OCI-LY3 (cell line): ENCODE measurements at regions not wholly inside any gene's neighbourhood (a gene's known extent, or its start where the extent isn't known, plus 50 kb on each side); places are given as distances from the start of the nearest gene placed in this dataset.
A peak's percentile ranks its signal among the peaks of the same experiment; 100 is the strongest.

Experiments used
- H2AFZ ChIP-seq: fragments of 200-600, 300-600 bp; shearing (Covaris generic); 2 replicates; pipeline ENCODE4 v1.6.0; 2014; ENCODE audit warnings: antibody characterized with exemption, low read depth, low read length
- H3K27ac ChIP-seq: fragments of 200-600, 300-600 bp; sonication (generic); 2 replicates; pipeline ENCODE4 v1.5.1; 2014; ENCODE audit warnings: mild to moderate bottlenecking, low read length, moderate library complexity, mixed read lengths
- H3K27me3 ChIP-seq: fragments of 200-600, 300-600 bp; sonication (generic); 2 replicates; pipeline ENCODE4 v1.6.1; 2014; ENCODE audit warnings: low read depth, low read length, mixed read lengths
- H3K36me3 ChIP-seq: fragments of 200-600, 300-600 bp; sonication (generic); replicated peaks from 2 replicates; pipeline ENCODE3; 2014; ENCODE audit warnings: low read depth, low read length, mixed read lengths
- H3K4me1 ChIP-seq: fragments of 300-600, 200-600 bp; sonication (generic); 2 replicates; pipeline ENCODE4 v1.6.1; 2014; ENCODE audit warnings: low read length, mixed read lengths
- H3K4me2 ChIP-seq: fragments of 200-600, 300-600 bp; sonication (generic); 2 replicates; pipeline ENCODE4 v1.6.1; 2014; ENCODE audit warnings: low read length, mixed read lengths
- H3K4me3 ChIP-seq: fragments of 300-600, 200-600 bp; sonication (generic); 2 replicates; pipeline ENCODE4 v1.5.1; 2014; ENCODE audit warnings: antibody characterized with exemption, mild to moderate bottlenecking, low read length, moderate library complexity
- H3K79me2 ChIP-seq: fragments of 300-600, 200-600 bp; shearing (Covaris generic); 2 replicates; pipeline ENCODE4 v1.6.1; 2014; ENCODE audit warnings: mild to moderate bottlenecking, low read length, mixed read lengths
- H3K9ac ChIP-seq: fragments of 300-600, 200-600 bp; shearing (Covaris generic); 2 replicates; pipeline ENCODE4 v1.6.0; 2014; ENCODE audit warnings: mild to moderate bottlenecking, low read length, moderate library complexity
- H3K9me3 ChIP-seq: fragments of 200-600, 300-600 bp; shearing (Covaris generic); 2 replicates; pipeline ENCODE4 v1.6.1; 2014; ENCODE audit warnings: low read length, mixed read lengths; ENCODE audit not compliant: insufficient read depth
- H4K20me1 ChIP-seq: fragments of 200-600, 300-600 bp; sonication (generic); 2 replicates; pipeline ENCODE4 v1.6.1; 2016; ENCODE audit warnings: low read length, mixed read lengths; ENCODE audit not compliant: insufficient read depth
- EZH2phosphoT487 ChIP-seq: fragments of 200-600 bp; shearing (Covaris generic); IDR thresholded peaks from 2 replicates; pipeline ENCODE4 v1.6.1; 2018; ENCODE audit warnings: antibody characterized with exemption, mixed run types, low read depth
- TF ChIP-seq, protein P1 (sequence below): fragments of 200-600, 300-600 bp; sonication (generic); IDR thresholded peaks from 2 replicates; pipeline ENCODE4 v1.5.1; 2014; ENCODE audit warnings: antibody characterized with exemption, low read length, low read depth

DNA sequence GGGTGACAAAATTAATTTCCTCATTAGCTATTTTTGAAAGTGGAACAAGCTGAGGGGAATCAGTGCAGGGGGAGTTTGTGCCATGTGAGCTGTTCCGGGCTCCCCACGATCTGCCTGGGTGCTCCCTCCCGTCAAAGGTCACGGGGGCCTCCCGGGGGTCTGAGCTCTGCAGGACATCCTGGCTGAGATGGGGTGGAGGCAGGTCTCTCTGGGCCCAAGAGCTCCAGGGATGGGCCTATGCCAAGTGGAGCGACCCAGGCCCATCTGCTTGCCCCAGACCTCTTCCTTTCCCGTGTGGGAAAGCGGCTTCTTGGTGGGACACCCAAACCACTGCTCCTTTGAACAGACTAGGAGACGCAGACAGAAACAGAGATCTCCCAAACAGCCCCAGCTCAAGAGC, 143.3 kb upstream of the ID2 start:
- H3K4me2 ChIP-seq = peak overlapping the region; percentile 6; the same call in 1 of the 2 replicates
- peaks cover 97% of the 10 kb centered on the region for H3K4me1 ChIP-seq
- H3K9ac ChIP-seq = peak overlapping the region; percentile 64
- H3K9me3 ChIP-seq = no peaks in the 10 kb centered on the region
- H3K27ac ChIP-seq = peak overlapping the region; percentile 98
- no peak overlapping the region for H2AFZ ChIP-seq
- TF ChIP-seq EZH2phosphoT487 = no peak
- TF ChIP-seq, protein P1, sequence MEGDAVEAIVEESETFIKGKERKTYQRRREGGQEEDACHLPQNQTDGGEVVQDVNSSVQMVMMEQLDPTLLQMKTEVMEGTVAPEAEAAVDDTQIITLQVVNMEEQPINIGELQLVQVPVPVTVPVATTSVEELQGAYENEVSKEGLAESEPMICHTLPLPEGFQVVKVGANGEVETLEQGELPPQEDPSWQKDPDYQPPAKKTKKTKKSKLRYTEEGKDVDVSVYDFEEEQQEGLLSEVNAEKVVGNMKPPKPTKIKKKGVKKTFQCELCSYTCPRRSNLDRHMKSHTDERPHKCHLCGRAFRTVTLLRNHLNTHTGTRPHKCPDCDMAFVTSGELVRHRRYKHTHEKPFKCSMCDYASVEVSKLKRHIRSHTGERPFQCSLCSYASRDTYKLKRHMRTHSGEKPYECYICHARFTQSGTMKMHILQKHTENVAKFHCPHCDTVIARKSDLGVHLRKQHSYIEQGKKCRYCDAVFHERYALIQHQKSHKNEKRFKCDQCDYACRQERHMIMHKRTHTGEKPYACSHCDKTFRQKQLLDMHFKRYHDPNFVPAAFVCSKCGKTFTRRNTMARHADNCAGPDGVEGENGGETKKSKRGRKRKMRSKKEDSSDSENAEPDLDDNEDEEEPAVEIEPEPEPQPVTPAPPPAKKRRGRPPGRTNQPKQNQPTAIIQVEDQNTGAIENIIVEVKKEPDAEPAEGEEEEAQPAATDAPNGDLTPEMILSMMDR = no peak
- H3K4me3 ChIP-seq = no peak overlapping the region
- H3K79me2 ChIP-seq = peaks cover 25% of the 10 kb centered on the region
- H3K36me3 ChIP-seq = peaks cover 28% of the 10 kb centered on the region
- no peaks in the 10 kb centered on the region for H4K20me1 ChIP-seq
- H3K27me3 ChIP-seq = no peaks in the 10 kb centered on the region

DNA sequence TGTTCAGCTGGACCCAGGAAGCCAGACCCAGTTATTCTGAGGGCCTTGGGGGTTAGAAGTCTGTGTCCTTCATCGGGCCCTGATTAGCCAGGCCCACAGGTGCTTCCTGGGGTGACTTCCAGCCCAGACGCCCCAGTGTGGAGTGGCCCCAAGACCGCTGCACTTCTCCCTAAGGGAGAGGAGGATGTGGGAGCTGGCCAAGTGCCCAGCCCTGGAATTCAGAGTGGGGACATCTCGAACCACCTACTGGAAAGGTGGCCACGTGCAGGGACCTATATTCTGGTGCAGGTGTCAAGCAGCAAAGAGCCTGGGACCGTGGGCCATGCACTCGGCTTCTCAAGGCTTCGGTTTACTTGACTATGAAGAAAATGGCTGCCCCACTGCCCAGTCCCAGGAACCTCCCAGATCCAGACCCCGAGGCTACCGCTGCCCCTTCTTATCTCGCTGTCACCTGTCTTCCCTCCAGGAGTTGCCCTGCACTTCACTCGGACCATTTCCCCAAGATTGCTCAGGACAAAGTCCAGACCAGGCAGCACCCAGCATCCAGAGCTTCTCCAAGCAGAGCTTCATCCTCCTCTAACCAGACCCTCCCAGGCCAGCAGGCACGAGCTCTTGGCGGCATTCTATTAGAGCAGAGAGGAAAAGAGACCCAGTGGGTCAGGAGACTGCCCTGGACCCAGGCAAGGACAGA, 142.8 kb upstream of the ID2 start:
- H4K20me1 ChIP-seq = no peaks in the 10 kb centered on the region
- H3K79me2 ChIP-seq = peaks cover 25% of the 10 kb centered on the region
- H3K4me2 ChIP-seq = peak overlapping the region; percentile 75; the same call in 1 of the 2 replicates
- peak overlapping the region; percentile 92; the same call in 1 of the 2 replicates for H3K9ac ChIP-seq
- no peaks in the 10 kb centered on the region for H3K9me3 ChIP-seq
- peaks cover 25% of the 10 kb centered on the region for H3K36me3 ChIP-seq
- H3K27ac ChIP-seq = peak overlapping the region; percentile 98
- H2AFZ ChIP-seq = no peak overlapping the region
- no peaks in the 10 kb centered on the region for H3K27me3 ChIP-seq
- no peak overlapping the region for H3K4me3 ChIP-seq
- TF ChIP-seq, protein P1 = no peak
- no peak for TF ChIP-seq EZH2phosphoT487
- peaks cover 97% of the 10 kb centered on the region for H3K4me1 ChIP-seq

- no peaks in the 10 kb centered on the region for H4K20me1 ChIP-seq
- H3K9me3 ChIP-seq = no peaks in the 10 kb centered on the region
- peaks cover 31% of the 10 kb centered on the region for H3K79me2 ChIP-seq
- H3K27me3 ChIP-seq = no peaks in the 10 kb centered on the region
- TF ChIP-seq EZH2phosphoT487 = no peak
- TF ChIP-seq, protein P1 = peak; percentile 26
- H2AFZ ChIP-seq = no peak overlapping the region
- peaks cover 97% of the 10 kb centered on the region for H3K4me1 ChIP-seq
- H3K36me3 ChIP-seq = peaks cover 25% of the 10 kb centered on the region
- H3K27ac ChIP-seq = peak overlapping the region; percentile 98
- peak overlapping the region; percentile 75; the same call in 1 of the 2 replicates for H3K4me2 ChIP-seq
- peak overlapping the region; percentile 92 for H3K9ac ChIP-seq
- H3K4me3 ChIP-seq = no peak overlapping the region
These were observed 141.9 kb upstream of the ID2 start for GRCh38 chr2:8539743-8540551.

GRCh38 chr2:8540552-8541055, 141.3 kb upstream of the ID2 start:
- H3K27ac ChIP-seq = peak overlapping the region; percentile 98
- no peak overlapping the region for H2AFZ ChIP-seq
- no peaks in the 10 kb centered on the region for H3K9me3 ChIP-seq
- no peaks in the 10 kb centered on the region for H3K27me3 ChIP-seq
- peaks cover 23% of the 10 kb centered on the region for H3K36me3 ChIP-seq
- H3K4me3 ChIP-seq = no peak overlapping the region
- peak overlapping the region; percentile 92; the same call in 1 of the 2 replicates for H3K9ac ChIP-seq
- peak overlapping the region; percentile 75 for H3K4me2 ChIP-seq
- H3K79me2 ChIP-seq = peaks cover 36% of the 10 kb centered on the region
- TF ChIP-seq, protein P1 = no peak
- TF ChIP-seq EZH2phosphoT487 = no peak
- H3K4me1 ChIP-seq = peaks cover 97% of the 10 kb centered on the region
- H4K20me1 ChIP-seq = no peaks in the 10 kb centered on the region
